ENCODE measurements at regions not wholly inside any gene's neighbourhood (a gene's known extent, or its start where the extent isn't known, plus 50 kb on each side); places are given as distances from the start of the nearest gene placed in this dataset.

DNA sequence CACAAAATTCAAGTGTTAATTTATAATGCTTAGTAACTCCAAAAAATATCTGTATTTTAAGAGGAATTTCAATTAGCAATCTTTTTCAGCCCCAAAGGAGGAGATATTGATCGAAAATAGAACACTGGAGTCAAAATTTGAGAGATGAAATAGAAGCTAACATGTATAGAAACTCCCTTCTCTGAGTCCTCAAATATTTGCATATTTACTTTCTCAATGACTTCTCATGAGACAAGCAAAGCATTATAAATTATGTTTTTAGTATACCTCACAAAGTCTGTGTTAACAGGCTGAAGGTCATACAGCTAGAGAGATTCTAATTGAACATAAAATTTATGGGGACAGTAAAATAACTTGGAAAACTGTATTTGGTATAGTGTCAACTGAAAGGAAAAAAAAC is 260.5 kb downstream of the GPAM start:
- H3K9me3 ChIP-seq: no peaks in the 10 kb centered on the region
- H3K27me3 ChIP-seq: no peaks in the 10 kb centered on the region
- H3K4me1 ChIP-seq: no peaks in the 10 kb centered on the region
- intact Hi-C loops (cut with DNase I): no loop called here
- TF ChIP-seq, protein P1, sequence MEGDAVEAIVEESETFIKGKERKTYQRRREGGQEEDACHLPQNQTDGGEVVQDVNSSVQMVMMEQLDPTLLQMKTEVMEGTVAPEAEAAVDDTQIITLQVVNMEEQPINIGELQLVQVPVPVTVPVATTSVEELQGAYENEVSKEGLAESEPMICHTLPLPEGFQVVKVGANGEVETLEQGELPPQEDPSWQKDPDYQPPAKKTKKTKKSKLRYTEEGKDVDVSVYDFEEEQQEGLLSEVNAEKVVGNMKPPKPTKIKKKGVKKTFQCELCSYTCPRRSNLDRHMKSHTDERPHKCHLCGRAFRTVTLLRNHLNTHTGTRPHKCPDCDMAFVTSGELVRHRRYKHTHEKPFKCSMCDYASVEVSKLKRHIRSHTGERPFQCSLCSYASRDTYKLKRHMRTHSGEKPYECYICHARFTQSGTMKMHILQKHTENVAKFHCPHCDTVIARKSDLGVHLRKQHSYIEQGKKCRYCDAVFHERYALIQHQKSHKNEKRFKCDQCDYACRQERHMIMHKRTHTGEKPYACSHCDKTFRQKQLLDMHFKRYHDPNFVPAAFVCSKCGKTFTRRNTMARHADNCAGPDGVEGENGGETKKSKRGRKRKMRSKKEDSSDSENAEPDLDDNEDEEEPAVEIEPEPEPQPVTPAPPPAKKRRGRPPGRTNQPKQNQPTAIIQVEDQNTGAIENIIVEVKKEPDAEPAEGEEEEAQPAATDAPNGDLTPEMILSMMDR (IDR thresholded peaks at IDR 0.05): no peak
- H3K36me3 ChIP-seq: no peaks in the 10 kb centered on the region
- DNase-seq (no peak), ATAC-seq (no peak)
- H3K27ac ChIP-seq: no peak overlapping the region
- H3K4me3 ChIP-seq: no peak overlapping the region

DNA sequence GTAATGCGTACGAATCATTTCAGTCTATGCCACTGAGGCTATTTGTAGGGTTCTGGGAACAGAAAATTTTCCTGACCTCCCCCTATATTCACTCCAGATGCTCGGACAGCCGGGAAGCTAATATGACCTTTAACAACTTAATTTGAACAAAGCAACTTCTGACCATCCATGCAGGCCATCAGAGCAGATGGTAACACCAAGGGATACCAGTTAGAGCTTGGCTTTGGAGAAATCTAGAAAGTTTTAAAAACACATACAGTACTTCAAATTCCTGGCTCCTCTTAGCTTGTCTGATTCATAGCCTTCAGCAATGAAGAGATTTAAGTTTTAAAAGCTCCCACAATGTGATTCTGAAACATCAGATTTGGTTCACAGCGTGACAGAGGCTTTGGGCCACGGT is 257.3 kb downstream of the GPAM start:
- intact Hi-C loops (cut with DNase I): no loop called here
- H3K36me3 ChIP-seq: no peaks in the 10 kb centered on the region
- no peak for DNase-seq
- H3K27me3 ChIP-seq: no peaks in the 10 kb centered on the region
- TF ChIP-seq, protein P1 (IDR thresholded peaks at IDR 0.05): no peak
- ATAC-seq: no peak
- no peaks in the 10 kb centered on the region for H3K9me3 ChIP-seq
- no peaks in the 10 kb centered on the region for H3K4me1 ChIP-seq
- no peak overlapping the region for H3K4me3 ChIP-seq
- H3K27ac ChIP-seq: no peak overlapping the region

DNA sequence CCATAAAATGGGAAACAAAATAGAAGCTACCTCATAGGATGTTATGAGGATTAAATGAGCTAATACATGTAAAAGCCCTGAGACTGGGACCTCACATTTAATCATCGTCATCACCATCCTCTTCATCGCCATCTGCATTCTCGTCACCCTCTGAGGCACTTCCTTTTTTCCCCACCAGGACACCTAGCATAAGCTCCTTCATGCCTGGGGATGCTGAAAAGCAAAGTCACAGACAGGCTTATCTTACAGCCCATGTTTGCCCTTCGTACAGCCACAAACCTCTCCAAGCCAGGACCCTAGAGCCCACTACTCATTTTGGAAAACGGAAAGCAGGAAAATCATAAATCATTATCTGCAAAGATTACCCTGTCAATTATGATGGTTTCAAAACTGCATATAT is 249.6 kb downstream of the GPAM start:
- H3K4me3 ChIP-seq: no peak overlapping the region
- TF ChIP-seq, protein P1 (IDR thresholded peaks at IDR 0.05): no peak
- DNase-seq (no peak), ATAC-seq (no peak)
- no peaks in the 10 kb centered on the region for H3K36me3 ChIP-seq
- intact Hi-C loops (cut with DNase I): no loop called here
- H3K27me3 ChIP-seq: no peaks in the 10 kb centered on the region
- no peak overlapping the region for H3K27ac ChIP-seq
- no peaks in the 10 kb centered on the region for H3K9me3 ChIP-seq
- H3K4me1 ChIP-seq: no peaks in the 10 kb centered on the region

DNA sequence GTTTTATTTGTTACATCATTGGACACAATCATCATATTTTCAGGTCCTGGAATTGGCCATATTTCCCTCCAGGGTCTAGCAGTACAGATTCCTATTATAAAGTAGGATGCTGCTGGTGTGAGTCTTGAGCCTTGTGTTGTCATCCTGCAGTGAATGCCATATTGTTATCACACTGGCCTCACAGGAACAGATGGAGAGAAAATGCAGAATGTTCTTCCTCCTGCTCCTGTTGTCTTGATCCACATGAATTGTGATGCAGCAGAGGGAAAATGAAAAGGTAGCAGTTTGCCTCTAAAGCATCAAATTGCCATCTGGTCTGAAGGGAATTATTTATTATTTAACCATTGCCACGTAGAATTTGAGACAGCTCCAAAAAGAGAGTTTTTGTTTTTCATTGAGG is 248.6 kb downstream of the GPAM start:
- intact Hi-C loops (cut with DNase I): no loop called here
- Histone ChIP-seq H3K9me3 (no peaks in the 10 kb centered on the region), H3K4me1 (no peaks in the 10 kb centered on the region), H3K27me3 (no peaks in the 10 kb centered on the region), H3K4me3 (no peak overlapping the region), H3K36me3 (no peaks in the 10 kb centered on the region), H3K27ac (no peak overlapping the region)
- DNase-seq: no peak
- no peak for ATAC-seq
- TF ChIP-seq, protein P1 (IDR thresholded peaks at IDR 0.05): no peak

DNA sequence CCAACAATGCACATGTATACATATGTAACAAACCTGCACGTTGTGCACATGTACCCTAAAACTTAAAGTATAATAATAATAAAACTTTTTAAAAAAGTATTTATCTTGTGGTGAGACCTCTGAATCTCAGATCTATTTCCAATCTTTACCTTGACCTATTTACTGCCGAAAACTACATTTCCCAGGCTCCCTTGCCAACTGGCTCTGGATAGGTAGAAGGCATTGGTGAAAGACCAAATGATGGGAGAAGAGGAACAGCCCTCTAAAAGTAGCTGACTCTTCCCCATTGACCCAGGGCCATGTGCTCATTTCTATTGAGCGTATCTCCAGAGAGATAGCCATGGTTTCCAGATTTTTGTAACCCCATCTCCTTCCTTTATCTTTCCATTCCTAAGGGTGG is 247.4 kb downstream of the GPAM start:
- no peak for ATAC-seq
- no peak for DNase-seq
- Histone ChIP-seq H3K36me3 (no peaks in the 10 kb centered on the region), H3K4me3 (no peak overlapping the region), H3K27me3 (no peaks in the 10 kb centered on the region), H3K4me1 (no peaks in the 10 kb centered on the region), H3K27ac (no peak overlapping the region), H3K9me3 (no peaks in the 10 kb centered on the region)
- intact Hi-C loops (cut with DNase I): no loop called here
- TF ChIP-seq, protein P1 (IDR thresholded peaks at IDR 0.05): no peak
